Gastroesophageal sphincter (tissue), 3 donors: ENCODE measurements at regions not wholly inside any gene's neighbourhood (a gene's known extent, or its start where the extent isn't known, plus 50 kb on each side); places are given as distances from the start of the nearest gene placed in this dataset.

Experiments used
- CTCF ChIP-seq, 4 experiments: fragments of 200-600 bp in 2 of 4; fragments of 450-650 bp in 2 of 4; sonication (generic) in 1 of 4; IDR thresholded peaks; one replicate each; pipeline ENCODE4 v1.5.1; 2017 to 2019; ENCODE audit warnings: antibody characterized with exemption in 4 of 4, mild to moderate bottlenecking in 2 of 4, moderate library complexity in 2 of 4
- POLR2A ChIP-seq, 2 donors: fragments of 450-650 bp; IDR thresholded peaks; one replicate each; pipeline ENCODE4 v1.6.1; 2017; ENCODE audit warnings: antibody characterized with exemption in 2 of 2, mild to moderate bottlenecking in 2 of 2, moderate library complexity in 1 of 2

DNA sequence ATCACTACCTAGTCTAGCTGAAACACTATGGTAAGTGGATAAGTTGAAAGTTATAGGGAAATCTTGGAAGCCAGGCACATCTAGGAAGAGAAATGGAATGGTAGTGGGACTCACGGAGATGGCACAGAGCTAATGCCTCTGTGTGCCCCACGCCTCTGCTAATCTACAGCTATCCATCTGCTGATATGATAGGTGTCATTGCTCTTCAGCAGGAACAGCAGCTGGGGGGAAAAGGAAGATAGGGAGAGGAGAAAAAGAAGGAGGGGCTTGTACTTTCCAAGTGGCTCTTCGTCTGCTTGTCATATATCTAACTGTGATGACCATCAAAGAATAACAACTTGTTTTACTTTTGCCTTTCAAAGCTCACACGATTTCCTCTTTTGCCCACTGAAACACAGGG, 1199.1 kb upstream of the SORCS1 start:
- TF ChIP-seq CTCF (IDR thresholded peaks at IDR 0.05) (no peak), POLR2A (IDR thresholded peaks at IDR 0.05) (no peak)
